ENCODE measurements at regions not wholly inside any gene's neighbourhood (a gene's known extent, or its start where the extent isn't known, plus 50 kb on each side); places are given as distances from the start of the nearest gene placed in this dataset.

DNA sequence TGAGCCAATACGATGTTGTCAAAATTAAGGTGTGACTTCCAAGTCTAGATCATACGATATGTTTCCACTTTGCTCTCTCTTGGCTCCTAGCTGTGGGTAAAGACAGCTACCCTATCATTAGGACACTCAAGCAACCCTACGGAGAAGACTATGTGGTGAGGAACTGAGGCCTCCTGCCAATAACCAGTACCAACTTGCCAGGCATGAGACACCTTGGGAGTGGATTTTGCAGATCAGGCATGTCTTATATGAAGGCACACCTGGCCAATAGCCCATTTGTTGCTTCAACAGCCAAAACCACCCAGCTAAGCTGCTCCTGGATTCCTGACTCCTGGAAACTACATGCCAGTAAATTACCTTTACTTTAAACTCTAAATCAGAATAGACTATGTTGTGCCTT lies 863.4 kb downstream of the DHX35 start:
- CTCF ChIA-PET = no interaction called here
- Histone ChIP-seq H3K27me3 (replicated peaks in 2 of 5; ENCODE audit: control insufficient read depth in 4 of 5, insufficient read depth in 5 of 5, low read length in 4 of 5) (peaks cover 0 to 10% (median 4%) of the 10 kb centered on the region in 5 experiments), H3K4me1 (ENCODE audit: control extremely low read depth in 1 of 4, control insufficient read depth in 4 of 4, insufficient read depth in 4 of 4, low read length in 3 of 4) (no peaks in the 10 kb centered on the region), H3K36me3 (ENCODE audit: control insufficient read depth in 4 of 4, insufficient read depth in 4 of 4, low read length in 3 of 4) (no peaks in the 10 kb centered on the region), H3K9me3 (ENCODE audit: control extremely low read depth in 1 of 5, control insufficient read depth in 4 of 5, insufficient read depth in 2 of 5, low read depth in 1 of 5, low read length in 4 of 5) (no peaks in the 10 kb centered on the region), H3K27ac (ENCODE audit: insufficient read depth in 1 of 2, low read depth in 1 of 2, low read length in 2 of 2, poor library complexity in 1 of 2, severe bottlenecking in 2 of 2) (no peak overlapping the region), H3K4me3 (ENCODE audit: control insufficient read depth in 1 of 7, extremely low read depth in 1 of 7, insufficient read depth in 4 of 7, low read depth in 2 of 7, low read length in 6 of 7) (no peak overlapping the region)
- no peak for DNase-seq
- 100% methylated on average over 3 of the region's 3 CpGs for WGBS (ENCODE audit: insufficient coverage)
- POLR2A ChIA-PET = no interaction called here

DNA sequence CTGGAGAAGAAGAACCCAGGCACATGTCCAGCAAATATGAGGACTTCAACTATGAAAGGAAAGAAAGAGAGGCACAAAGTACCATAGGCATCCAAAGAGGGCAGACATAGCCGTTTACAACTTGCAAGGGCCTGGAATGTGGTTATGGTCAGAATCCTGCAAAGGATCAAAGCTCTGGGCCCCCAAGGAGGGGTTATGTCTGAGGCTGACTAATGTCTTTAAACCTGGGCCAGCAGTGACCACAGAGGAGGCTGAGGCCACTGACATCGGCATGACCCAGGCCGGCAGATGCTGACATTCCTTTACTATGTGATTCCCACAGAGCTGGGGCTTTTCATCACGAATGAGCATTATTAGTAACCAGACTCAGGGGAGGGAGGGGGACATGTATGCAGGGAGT lies 861.1 kb downstream of the DHX35 start:
- no peaks in the 10 kb centered on the region for H3K9me3 ChIP-seq (ENCODE audit: control extremely low read depth in 1 of 5, control insufficient read depth in 4 of 5, insufficient read depth in 2 of 5, low read depth in 1 of 5, low read length in 4 of 5)
- ChIA-PET CTCF (no interaction called here), POLR2A (no interaction called here)
- H3K4me3 ChIP-seq (ENCODE audit: control insufficient read depth in 1 of 7, extremely low read depth in 1 of 7, insufficient read depth in 4 of 7, low read depth in 2 of 7, low read length in 6 of 7) = no peak overlapping the region
- H3K4me1 ChIP-seq (ENCODE audit: control extremely low read depth in 1 of 4, control insufficient read depth in 4 of 4, insufficient read depth in 4 of 4, low read length in 3 of 4) = no peaks in the 10 kb centered on the region
- DNase-seq = no peak
- no peaks in the 10 kb centered on the region for H3K36me3 ChIP-seq (ENCODE audit: control insufficient read depth in 4 of 4, insufficient read depth in 4 of 4, low read length in 3 of 4)
- peaks cover 0 to 4% (median 0%) of the 10 kb centered on the region in 5 experiments for H3K27me3 ChIP-seq (replicated peaks in 2 of 5; ENCODE audit: control insufficient read depth in 4 of 5, insufficient read depth in 5 of 5, low read length in 4 of 5)
- no peak overlapping the region for H3K27ac ChIP-seq (ENCODE audit: insufficient read depth in 1 of 2, low read depth in 1 of 2, low read length in 2 of 2, poor library complexity in 1 of 2, severe bottlenecking in 2 of 2)
- 83% methylated on average over 1 of the region's 4 CpGs for WGBS (ENCODE audit: insufficient coverage)

DNA sequence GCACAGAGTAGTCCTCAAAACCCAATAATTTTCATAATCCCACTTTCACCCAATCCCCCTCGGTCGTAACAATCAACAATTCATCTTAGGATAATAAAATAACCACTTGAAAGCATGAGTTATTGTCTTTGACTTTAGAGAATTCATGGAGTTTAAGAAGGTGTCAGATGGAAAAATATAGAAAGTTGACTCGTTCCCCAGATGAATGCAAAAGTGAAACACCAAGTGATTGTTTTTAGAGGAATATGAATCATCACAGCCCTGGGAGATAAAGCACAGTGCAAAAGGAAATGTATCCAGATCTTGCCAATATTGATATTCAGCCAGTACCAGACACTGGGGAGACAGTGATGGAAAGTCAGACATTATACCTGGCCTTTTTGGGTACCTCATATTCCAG lies 860.5 kb downstream of the DHX35 start:
- Histone ChIP-seq H3K27me3 (replicated peaks in 2 of 5; ENCODE audit: control insufficient read depth in 4 of 5, insufficient read depth in 5 of 5, low read length in 4 of 5) (peaks cover 0 to 4% (median 0%) of the 10 kb centered on the region in 5 experiments), H3K4me3 (ENCODE audit: control insufficient read depth in 1 of 7, extremely low read depth in 1 of 7, insufficient read depth in 4 of 7, low read depth in 2 of 7, low read length in 6 of 7) (no peak overlapping the region), H3K9me3 (ENCODE audit: control extremely low read depth in 1 of 5, control insufficient read depth in 4 of 5, insufficient read depth in 2 of 5, low read depth in 1 of 5, low read length in 4 of 5) (no peaks in the 10 kb centered on the region), H3K36me3 (ENCODE audit: control insufficient read depth in 4 of 4, insufficient read depth in 4 of 4, low read length in 3 of 4) (no peaks in the 10 kb centered on the region), H3K4me1 (ENCODE audit: control extremely low read depth in 1 of 4, control insufficient read depth in 4 of 4, insufficient read depth in 4 of 4, low read length in 3 of 4) (no peaks in the 10 kb centered on the region), H3K27ac (ENCODE audit: insufficient read depth in 1 of 2, low read depth in 1 of 2, low read length in 2 of 2, poor library complexity in 1 of 2, severe bottlenecking in 2 of 2) (no peak overlapping the region)
- 90% methylated on average over 1 of the region's 3 CpGs for WGBS (ENCODE audit: insufficient coverage)
- CTCF ChIA-PET = no interaction called here
- POLR2A ChIA-PET = no interaction called here
- DNase-seq = no peak

DNA sequence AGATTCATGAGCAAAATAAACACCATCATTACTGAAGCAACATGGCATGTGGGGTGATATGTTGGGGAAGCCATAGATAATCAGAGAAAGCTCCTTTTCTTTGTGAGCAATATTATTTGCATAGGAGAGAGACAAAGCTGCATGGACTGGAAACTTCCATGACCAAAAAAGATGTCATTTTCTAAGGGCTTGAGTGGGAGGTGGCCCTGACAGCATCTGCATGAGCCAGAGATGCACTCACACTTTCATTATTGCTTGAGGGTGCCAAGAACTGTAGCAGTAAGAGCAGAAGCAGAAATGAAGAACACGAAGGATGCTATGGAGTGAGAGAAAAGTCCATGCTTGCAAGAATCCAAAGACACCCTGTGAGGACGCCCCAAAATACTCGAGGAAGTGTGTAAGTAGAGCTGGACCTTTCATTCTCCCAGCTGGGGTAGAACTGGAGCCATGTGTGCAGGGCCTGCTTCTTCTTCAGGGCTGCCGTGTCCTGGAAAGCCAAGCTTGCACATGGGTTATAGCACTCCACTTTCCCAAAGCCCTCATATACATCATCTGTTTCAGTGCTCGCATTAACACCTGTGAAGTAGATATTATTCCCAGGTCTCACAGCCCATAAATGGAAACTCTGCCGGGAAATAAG lies 851.2 kb downstream of the DHX35 start:
- no peak overlapping the region for H3K4me3 ChIP-seq (ENCODE audit: control insufficient read depth in 1 of 7, extremely low read depth in 1 of 7, insufficient read depth in 4 of 7, low read depth in 2 of 7, low read length in 6 of 7)
- POLR2A ChIA-PET = no interaction called here
- CTCF ChIA-PET = no interaction called here
- no peak overlapping the region for H3K27ac ChIP-seq (ENCODE audit: insufficient read depth in 1 of 2, low read depth in 1 of 2, low read length in 2 of 2, poor library complexity in 1 of 2, severe bottlenecking in 2 of 2)
- WGBS (ENCODE audit: insufficient coverage) = 93% methylated on average over 6 of the region's 6 CpGs
- no peaks in the 10 kb centered on the region for H3K36me3 ChIP-seq (ENCODE audit: control insufficient read depth in 4 of 4, insufficient read depth in 4 of 4, low read length in 3 of 4)
- H3K9me3 ChIP-seq (ENCODE audit: control extremely low read depth in 1 of 5, control insufficient read depth in 4 of 5, insufficient read depth in 2 of 5, low read depth in 1 of 5, low read length in 4 of 5) = no peaks in the 10 kb centered on the region
- DNase-seq = no peak
- no peaks in the 10 kb centered on the region for H3K4me1 ChIP-seq (ENCODE audit: control extremely low read depth in 1 of 4, control insufficient read depth in 4 of 4, insufficient read depth in 4 of 4, low read length in 3 of 4)
- no peaks in the 10 kb centered on the region for H3K27me3 ChIP-seq (replicated peaks in 2 of 5; ENCODE audit: control insufficient read depth in 4 of 5, insufficient read depth in 5 of 5, low read length in 4 of 5)

DNA sequence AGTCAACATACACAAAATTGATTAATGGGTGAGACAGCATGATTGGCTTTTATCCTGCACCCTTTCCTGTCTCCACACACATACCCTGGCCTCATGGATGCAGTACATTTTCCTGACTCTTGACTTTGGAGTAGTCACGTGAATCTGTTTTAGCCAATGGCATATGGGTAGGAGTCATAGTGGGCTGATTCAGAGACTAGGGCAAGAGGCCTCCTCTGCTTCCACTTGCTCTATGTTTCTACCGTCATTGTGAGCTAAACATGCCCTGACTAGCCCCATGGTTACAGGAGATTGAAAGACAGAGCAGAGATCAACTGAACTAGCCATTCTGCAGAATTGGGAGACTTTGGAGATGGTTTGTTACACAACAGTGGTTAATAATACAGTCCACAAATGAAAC lies 850.0 kb downstream of the DHX35 start:
- WGBS (ENCODE audit: insufficient coverage) = no CpG with 5 or more reads among the region's 2 CpGs
- Histone ChIP-seq H3K9me3 (ENCODE audit: control extremely low read depth in 1 of 5, control insufficient read depth in 4 of 5, insufficient read depth in 2 of 5, low read depth in 1 of 5, low read length in 4 of 5) (no peaks in the 10 kb centered on the region), H3K36me3 (ENCODE audit: control insufficient read depth in 4 of 4, insufficient read depth in 4 of 4, low read length in 3 of 4) (no peaks in the 10 kb centered on the region), H3K4me3 (ENCODE audit: control insufficient read depth in 1 of 7, extremely low read depth in 1 of 7, insufficient read depth in 4 of 7, low read depth in 2 of 7, low read length in 6 of 7) (no peak overlapping the region), H3K27ac (ENCODE audit: insufficient read depth in 1 of 2, low read depth in 1 of 2, low read length in 2 of 2, poor library complexity in 1 of 2, severe bottlenecking in 2 of 2) (no peak overlapping the region), H3K4me1 (ENCODE audit: control extremely low read depth in 1 of 4, control insufficient read depth in 4 of 4, insufficient read depth in 4 of 4, low read length in 3 of 4) (no peaks in the 10 kb centered on the region), H3K27me3 (replicated peaks in 2 of 5; ENCODE audit: control insufficient read depth in 4 of 5, insufficient read depth in 5 of 5, low read length in 4 of 5) (no peaks in the 10 kb centered on the region)
- DNase-seq = no peak
- ChIA-PET CTCF (no interaction called here), POLR2A (no interaction called here)

DNA sequence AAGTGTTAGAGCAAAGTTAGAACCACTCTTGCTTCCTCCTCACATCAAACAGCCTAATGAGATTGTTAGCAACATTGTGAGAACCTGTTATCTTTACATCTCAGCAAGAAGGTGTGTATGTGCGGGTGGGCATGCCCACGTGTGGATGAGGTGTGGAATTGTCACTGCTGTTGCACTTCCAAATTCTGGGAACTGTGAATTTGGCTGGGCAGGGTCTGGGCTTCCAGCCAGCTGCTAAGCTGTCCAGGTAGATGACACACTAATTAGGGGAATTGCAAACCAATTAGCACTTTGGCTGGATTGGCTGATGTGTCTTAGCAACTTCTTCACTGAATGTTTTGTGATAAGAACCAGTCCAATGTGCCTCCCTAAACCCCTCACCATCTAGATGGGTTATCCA lies 848.2 kb downstream of the DHX35 start:
- Histone ChIP-seq H3K36me3 (ENCODE audit: control insufficient read depth in 4 of 4, insufficient read depth in 4 of 4, low read length in 3 of 4) (no peaks in the 10 kb centered on the region), H3K9me3 (ENCODE audit: control extremely low read depth in 1 of 5, control insufficient read depth in 4 of 5, insufficient read depth in 2 of 5, low read depth in 1 of 5, low read length in 4 of 5) (no peaks in the 10 kb centered on the region), H3K27me3 (replicated peaks in 2 of 5; ENCODE audit: control insufficient read depth in 4 of 5, insufficient read depth in 5 of 5, low read length in 4 of 5) (no peaks in the 10 kb centered on the region), H3K4me3 (ENCODE audit: control insufficient read depth in 1 of 7, extremely low read depth in 1 of 7, insufficient read depth in 4 of 7, low read depth in 2 of 7, low read length in 6 of 7) (no peak overlapping the region), H3K27ac (ENCODE audit: insufficient read depth in 1 of 2, low read depth in 1 of 2, low read length in 2 of 2, poor library complexity in 1 of 2, severe bottlenecking in 2 of 2) (no peak overlapping the region), H3K4me1 (ENCODE audit: control extremely low read depth in 1 of 4, control insufficient read depth in 4 of 4, insufficient read depth in 4 of 4, low read length in 3 of 4) (no peaks in the 10 kb centered on the region)
- ChIA-PET CTCF (interaction anchor here (1.0 kb wide), 1 partner anchor 8 kb away, joined by 3 read pairs; no protein-coding TSS in a partner anchor), POLR2A (no interaction called here)
- DNase-seq = no peak
- 43% methylated on average over 1 of the region's 2 CpGs for WGBS (ENCODE audit: insufficient coverage)

DNA sequence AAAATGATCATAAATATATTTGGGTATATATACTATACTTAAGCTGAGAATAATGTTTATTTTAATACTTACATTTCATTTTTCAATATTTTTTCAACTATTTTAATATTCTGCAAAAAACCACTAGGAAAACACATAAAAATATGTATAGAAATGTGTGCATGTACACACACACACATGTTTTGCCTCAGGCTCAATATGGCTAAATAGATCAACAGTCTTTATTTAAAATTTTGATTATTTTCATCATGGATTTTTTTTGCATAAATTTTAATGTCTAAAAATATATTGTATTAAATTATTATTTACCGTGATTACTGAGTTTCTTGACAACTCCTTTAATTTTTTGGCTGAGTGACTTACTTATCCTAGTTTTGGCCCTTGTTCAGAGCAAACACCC lies 846.5 kb downstream of the DHX35 start:
- no CpG with 5 or more reads among the region's 1 CpG for WGBS (ENCODE audit: insufficient coverage)
- ChIA-PET CTCF (no interaction called here), POLR2A (no interaction called here)
- H3K27ac ChIP-seq (ENCODE audit: insufficient read depth in 1 of 2, low read depth in 1 of 2, low read length in 2 of 2, poor library complexity in 1 of 2, severe bottlenecking in 2 of 2) = no peak overlapping the region
- H3K27me3 ChIP-seq (replicated peaks in 2 of 5; ENCODE audit: control insufficient read depth in 4 of 5, insufficient read depth in 5 of 5, low read length in 4 of 5) = no peaks in the 10 kb centered on the region
- no peaks in the 10 kb centered on the region for H3K4me1 ChIP-seq (ENCODE audit: control extremely low read depth in 1 of 4, control insufficient read depth in 4 of 4, insufficient read depth in 4 of 4, low read length in 3 of 4)
- no peak overlapping the region for H3K4me3 ChIP-seq (ENCODE audit: control insufficient read depth in 1 of 7, extremely low read depth in 1 of 7, insufficient read depth in 4 of 7, low read depth in 2 of 7, low read length in 6 of 7)
- no peaks in the 10 kb centered on the region for H3K36me3 ChIP-seq (ENCODE audit: control insufficient read depth in 4 of 4, insufficient read depth in 4 of 4, low read length in 3 of 4)
- H3K9me3 ChIP-seq (ENCODE audit: control extremely low read depth in 1 of 5, control insufficient read depth in 4 of 5, insufficient read depth in 2 of 5, low read depth in 1 of 5, low read length in 4 of 5) = no peaks in the 10 kb centered on the region
- DNase-seq = no peak

Measured in common myeloid progenitor, CD34-positive (primary cell).